Esophagus muscularis mucosa (tissue), 3 donors: ENCODE measurements at regions not wholly inside any gene's neighbourhood (a gene's known extent, or its start where the extent isn't known, plus 50 kb on each side); places are given as distances from the start of the nearest gene placed in this dataset.

ENCODE experiments used
- CTCF ChIP-seq, 3 experiments: fragments of 200-600 bp in 2 of 3; fragments of 450-650 bp in 1 of 3; sonication (generic) in 2 of 3; IDR thresholded peaks; one replicate each; pipeline ENCODE4 v1.5.1; 2017 to 2019; ENCODE audit warnings: antibody characterized with exemption in 3 of 3, mild to moderate bottlenecking in 2 of 3, moderate library complexity in 1 of 3
- POLR2A ChIP-seq: fragments of 450-650 bp; IDR thresholded peaks from one replicate; pipeline ENCODE4 v1.6.1; 2017; ENCODE audit warnings: antibody characterized with exemption, moderate library complexity, mild to moderate bottlenecking, low read depth

GRCh38 chr9:127557466-127557869, 54.6 kb upstream of the STXBP1 start:
- TF ChIP-seq CTCF (IDR thresholded peaks at IDR 0.05) (no peak), POLR2A (no peak)
